ENCODE measurements at regions not wholly inside any gene's neighbourhood (a gene's known extent, or its start where the extent isn't known, plus 50 kb on each side); places are given as distances from the start of the nearest gene placed in this dataset.

- TF ChIP-seq CTCF (IDR thresholded peaks at IDR 0.05) (no peak), POLR2A (IDR thresholded peaks at IDR 0.05) (no peak)
These were observed 80.7 kb upstream of the TNRC6C start for GRCh38 chr17:77877646-77878355.
